ENCODE measurements at regions not wholly inside any gene's neighbourhood (a gene's known extent, or its start where the extent isn't known, plus 50 kb on each side); places are given as distances from the start of the nearest gene placed in this dataset.
"Not testable (repeated sequence)": the region's sequence is repeated elsewhere in the genome, so short reads cannot be mapped to it uniquely, and the experiment has no call there.

- no peak for DNase-seq
Measured at GRCh38 chr13:61358599-61358998, 57.0 kb downstream of the PCDH20 start.

GRCh38 chr13:61350341-61350740 lies 65.3 kb downstream of the PCDH20 start:
- DNase-seq, result no peak

- no peak for DNase-seq
Measured at GRCh38 chr13:61339054-61339621, 76.5 kb downstream of the PCDH20 start.

- DNase-seq, result no peak
Measured at GRCh38 chr13:61316647-61317046, 99.0 kb downstream of the PCDH20 start.

- DNase-seq, result no peak
Measured at GRCh38 chr13:61294467-61295191, 121.0 kb downstream of the PCDH20 start.

GRCh38 chr13:61286148-61286745 lies 129.4 kb downstream of the PCDH20 start:
- DNase-seq, result peak; percentile 5

- no peak for DNase-seq
Measured at GRCh38 chr13:61277586-61278276, 137.9 kb downstream of the PCDH20 start.

- no peak for DNase-seq
Measured at GRCh38 chr13:61277088-61277487, 138.6 kb downstream of the PCDH20 start.

DNA sequence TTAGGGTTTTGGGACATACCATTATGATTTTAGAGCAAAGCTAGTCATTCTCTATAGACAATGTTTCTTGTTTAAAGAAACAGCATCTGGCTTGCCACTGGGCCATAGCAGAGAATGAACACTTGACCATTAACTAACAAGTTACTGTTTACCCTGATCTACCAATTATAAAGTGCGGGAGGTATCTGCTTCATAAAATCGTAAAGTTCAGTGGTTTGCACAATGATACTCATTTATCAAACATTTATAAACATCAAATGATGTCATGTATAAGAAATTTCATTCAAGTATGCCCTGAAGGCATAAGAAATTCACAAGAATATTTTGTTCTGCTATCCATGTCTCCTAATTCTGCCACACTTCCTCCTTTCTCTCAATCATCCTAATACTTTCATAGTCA lies 139.2 kb downstream of the PCDH20 start:
- no peak for DNase-seq

DNA sequence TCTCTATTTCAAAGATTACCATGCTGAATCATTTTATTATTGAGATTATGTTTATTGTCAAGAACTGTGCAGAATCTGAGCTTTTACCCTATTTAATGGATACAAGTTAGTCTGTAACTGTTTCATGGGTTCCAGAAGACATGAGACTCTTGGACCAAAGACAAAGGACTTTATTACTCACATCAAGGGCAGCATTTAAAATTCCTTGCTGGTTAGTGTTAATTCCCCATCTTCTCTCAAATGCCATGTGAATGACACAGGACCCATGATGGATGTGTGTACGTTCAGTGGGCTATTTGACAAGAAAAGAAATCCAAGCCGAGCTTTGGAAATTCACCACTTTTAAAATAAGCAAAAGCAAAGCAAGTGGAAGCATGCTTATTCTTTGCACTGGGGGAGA lies 139.9 kb downstream of the PCDH20 start:
- no peak for DNase-seq

GRCh38 chr13:61275251-61275650 lies 140.4 kb downstream of the PCDH20 start:
- no peak for DNase-seq

GRCh38 chr13:61266896-61267295 lies 148.8 kb downstream of the PCDH20 start:
- DNase-seq, result not testable (repeated sequence)

GRCh38 chr13:61261746-61262472 lies 153.7 kb downstream of the PCDH20 start:
- no peak for DNase-seq

- DNase-seq, result no peak
Measured at GRCh38 chr13:61258185-61258584, 157.5 kb downstream of the PCDH20 start.

DNA sequence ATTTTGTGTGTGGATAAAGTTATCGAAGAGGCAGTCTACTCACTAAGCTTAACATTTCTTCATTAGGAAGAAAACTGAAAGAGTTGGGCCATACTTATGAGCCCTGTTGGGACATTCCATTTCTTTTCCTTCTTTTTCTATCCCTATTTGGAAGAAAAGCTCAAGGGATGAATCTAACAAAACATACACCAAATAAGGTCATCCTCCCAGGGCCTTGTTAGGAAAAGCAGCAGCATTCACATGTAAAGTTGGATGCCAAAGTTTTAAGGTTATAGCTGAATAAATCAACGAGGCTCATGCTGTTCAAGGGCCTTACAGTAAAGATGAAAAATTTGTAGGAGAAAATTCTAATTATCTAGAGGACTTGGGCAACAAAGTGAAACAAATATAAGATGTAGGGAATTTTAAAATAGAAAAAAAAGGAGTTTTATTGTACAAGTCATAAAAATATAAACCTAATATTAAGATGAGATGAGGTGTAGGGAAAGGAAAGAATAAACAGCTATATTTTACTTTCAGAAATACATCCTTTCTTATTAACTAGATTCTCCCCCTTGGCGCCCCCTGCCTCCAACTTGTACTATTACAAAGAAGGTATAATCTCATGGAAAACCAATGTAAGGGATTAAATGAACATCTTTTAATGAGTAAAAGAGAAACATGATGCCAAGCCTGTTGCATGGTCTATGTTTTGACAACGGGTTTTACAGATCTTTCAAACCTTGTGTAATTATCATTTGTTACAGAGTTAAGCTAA lies 160.4 kb downstream of the PCDH20 start:
- DNase-seq, result no peak

- no peak for DNase-seq
Measured at GRCh38 chr13:61253105-61253877, 162.4 kb downstream of the PCDH20 start.

DNA sequence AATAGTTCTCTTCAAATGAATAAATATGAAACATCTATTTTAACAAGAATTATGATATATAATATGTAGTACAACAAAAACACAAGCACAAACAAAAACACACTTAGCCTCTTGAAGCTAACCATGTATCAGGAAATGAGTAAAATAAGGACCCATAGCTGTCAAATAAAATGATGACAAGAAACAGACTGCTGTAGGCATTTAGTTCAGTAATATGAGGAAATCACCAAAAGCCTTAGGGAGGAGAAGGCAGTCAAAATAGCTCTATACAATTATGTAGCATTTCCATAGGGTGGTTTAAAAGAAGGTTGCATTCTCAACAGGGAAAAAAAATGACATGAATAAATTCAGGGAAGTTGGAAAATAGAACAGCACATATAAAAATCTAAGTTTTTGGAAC lies 163.4 kb downstream of the PCDH20 start:
- no peak for DNase-seq

- no peak for DNase-seq
Measured at GRCh38 chr13:61247149-61247936, 168.3 kb downstream of the PCDH20 start.

GRCh38 chr13:61246351-61246750 lies 169.3 kb downstream of the PCDH20 start:
- no peak for DNase-seq

DNA sequence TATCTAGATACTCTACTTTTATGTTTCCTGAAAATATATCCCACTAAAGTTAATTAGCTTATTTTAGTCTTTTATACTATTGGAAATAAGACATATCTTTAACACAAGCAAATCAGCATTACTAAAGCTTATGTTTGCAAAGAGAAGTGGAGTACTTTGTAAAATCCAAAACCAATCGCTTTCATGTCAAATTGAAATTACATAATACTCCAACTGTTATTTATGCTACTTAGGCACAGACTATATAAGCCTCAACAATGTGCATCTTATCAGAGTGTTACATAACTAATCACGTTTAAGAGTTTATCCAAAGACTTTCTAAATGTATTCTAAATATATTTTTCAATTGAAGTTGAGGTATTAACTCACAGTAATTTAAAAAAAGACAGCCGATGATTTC lies 200.0 kb downstream of the PCDH20 start:
- DNase-seq, result no peak

- DNase-seq, result no peak
Measured at GRCh38 chr13:61215116-61215515, 200.5 kb downstream of the PCDH20 start.
